Fibroblast of skin of abdomen (primary cell): ENCODE measurements at regions not wholly inside any gene's neighbourhood (a gene's known extent, or its start where the extent isn't known, plus 50 kb on each side); places are given as distances from the start of the nearest gene placed in this dataset.

Experiments
- DNase-seq: peaks from one replicate; pipeline ENCODE4 v3.0.0-alpha.2; 2013

- no peak for DNase-seq
Observed at GRCh38 chr16:6189216-6189615, 1091.6 kb upstream of the EEF2KMT start.

- DNase-seq, result no peak
Observed at GRCh38 chr16:6177616-6178180, 1080.1 kb upstream of the EEF2KMT start.

- no peak for DNase-seq
Observed at GRCh38 chr16:6170022-6170421, 1072.4 kb upstream of the EEF2KMT start.

- peak; percentile 3 for DNase-seq
Observed at GRCh38 chr16:6165330-6165979, 1067.9 kb upstream of the EEF2KMT start.

- DNase-seq, result no peak
Observed at GRCh38 chr16:6160871-6161270, 1063.3 kb upstream of the EEF2KMT start.

DNA sequence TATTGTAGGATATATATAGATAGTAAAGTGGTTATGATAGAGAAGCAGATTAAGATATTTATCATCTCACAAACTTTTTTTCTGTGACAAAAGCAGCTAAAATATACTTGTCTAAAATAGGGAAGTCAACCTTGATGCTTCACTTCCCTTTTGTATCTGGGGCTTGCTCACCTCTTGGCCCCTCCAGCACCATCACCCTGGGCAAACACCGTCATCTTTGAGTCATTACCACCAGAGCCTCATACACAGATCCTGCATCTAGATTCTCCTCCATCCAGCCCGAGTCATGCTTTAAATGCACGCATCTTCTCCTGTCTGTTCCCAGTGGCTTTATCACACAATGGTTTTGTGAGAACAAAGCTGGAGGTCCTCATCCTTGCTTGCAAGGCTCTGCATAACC is 1062.7 kb upstream of the EEF2KMT start:
- DNase-seq, result peak; percentile 4

DNA sequence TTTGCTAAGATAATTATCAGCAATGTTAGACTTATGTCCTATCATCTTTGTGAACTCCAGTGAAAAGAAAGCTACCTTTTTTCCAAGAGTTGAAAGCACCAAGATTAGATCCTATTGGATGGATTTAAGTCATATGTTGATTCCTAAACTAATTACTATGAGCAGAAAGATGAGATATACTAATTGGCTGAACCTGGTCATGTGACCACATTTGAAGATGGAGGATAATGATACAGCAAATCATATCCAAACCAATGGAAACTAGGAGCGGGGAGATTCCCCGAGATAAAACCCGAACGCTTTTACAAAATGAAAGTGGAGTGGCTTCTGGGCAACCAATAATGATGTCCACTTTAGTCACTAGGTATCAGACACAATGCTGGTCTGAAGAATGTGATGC is 1060.2 kb upstream of the EEF2KMT start:
- no peak for DNase-seq

- DNase-seq, result no peak
Observed at GRCh38 chr16:6155271-6155670, 1057.7 kb upstream of the EEF2KMT start.

- DNase-seq, result no peak
Observed at GRCh38 chr16:6153901-6154300, 1056.3 kb upstream of the EEF2KMT start.

DNA sequence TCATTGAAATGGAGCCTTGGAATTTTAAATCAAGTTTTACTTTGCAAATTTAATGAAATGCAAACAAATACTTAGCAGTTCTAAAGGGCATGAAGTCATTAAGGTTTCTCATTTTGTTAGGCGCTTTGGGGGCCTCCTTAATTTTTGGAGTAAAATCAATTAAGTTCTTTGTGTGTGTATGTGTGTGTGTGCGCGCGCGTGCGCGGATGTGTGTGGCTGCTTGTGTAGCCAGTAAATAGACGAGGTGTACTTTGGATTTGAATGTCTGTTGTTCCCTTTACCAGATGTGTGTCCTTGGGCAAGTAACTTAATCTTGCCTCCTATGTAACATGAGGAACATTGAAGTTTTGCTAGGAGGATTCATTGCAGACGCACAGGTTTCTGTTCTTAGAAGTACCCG is 1051.4 kb upstream of the EEF2KMT start:
- no peak for DNase-seq

DNA sequence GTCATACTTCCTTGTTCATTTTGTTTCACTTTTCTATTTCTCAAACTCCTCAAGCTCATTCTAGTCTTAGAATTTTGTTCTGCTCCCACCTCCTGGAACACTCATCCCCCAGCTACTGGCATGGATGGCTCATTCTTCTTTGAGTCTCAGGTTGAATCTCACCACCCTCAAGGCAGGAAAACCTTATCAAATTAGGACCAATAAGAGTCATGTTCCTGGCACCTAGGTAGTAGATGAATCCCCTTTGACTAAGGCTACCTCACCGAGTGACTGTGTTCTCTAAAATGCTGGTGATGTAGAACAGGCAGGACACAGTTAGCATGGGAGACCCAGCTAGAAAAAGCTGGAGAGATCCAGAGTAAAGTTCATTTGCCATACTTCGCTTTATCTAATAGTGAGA is 1050.8 kb upstream of the EEF2KMT start:
- DNase-seq, result no peak

DNA sequence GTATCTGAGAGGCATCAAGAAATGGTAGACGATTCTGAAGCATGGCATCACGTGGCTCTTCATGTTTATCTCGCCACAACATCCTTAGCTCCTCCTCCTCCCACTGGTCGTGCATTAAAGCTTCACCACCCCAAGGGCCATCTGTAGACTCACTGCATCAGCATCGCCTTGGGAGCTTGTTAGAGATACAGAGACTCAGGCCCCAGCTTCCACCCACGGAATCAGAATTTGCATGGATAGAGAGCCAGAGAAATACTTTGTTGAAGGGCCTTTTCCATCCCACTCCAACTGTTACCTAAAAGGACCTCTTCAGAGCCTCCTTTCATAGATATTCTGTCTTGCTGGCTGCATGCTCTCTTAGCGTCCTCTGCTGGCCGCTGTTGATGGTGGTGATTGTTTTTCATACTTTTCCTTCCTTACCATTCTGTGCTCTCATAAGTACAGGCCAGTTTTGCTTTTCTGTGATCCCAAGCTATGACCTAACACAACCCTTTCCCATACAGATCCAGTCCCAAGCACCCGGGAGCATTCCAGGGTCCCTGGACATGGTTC is 1049.4 kb upstream of the EEF2KMT start:
- DNase-seq, result no peak

DNA sequence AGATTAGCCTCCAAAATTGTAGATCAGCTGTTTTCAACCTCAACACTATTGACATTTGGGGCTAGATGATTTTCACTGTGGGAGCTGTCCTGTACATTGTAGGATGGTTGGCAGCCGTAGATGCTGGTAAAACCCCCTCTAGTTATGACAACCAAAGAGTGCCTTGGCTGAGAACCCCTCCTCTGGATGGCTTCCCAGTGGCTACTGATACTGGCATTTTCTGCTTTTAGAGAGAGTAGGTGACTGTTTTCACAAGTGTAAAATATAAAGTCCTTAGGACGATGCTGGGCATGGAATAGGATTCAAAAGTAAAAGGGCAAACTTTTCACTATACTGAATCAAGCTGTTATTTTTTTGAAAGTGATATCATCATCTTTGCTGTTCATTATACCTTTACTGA is 1048.8 kb upstream of the EEF2KMT start:
- DNase-seq, result no peak

DNA sequence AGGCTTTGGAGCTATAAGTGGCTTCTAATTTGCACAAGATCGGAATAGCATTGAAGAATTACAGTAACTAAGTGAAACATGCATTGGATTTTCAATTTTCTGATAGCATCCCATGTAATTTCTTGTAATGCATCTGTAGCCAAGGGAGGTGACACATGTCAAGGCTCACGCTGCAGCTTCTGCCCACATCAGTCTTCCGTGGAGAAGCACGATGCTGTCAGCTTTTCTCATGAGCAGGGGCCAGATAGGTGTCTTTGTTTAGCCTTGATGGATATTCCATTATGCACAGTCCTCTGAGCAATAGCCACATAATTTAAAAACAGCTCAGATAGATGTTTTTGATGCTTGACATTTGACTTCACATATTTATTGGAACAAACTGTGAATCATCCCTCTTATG is 1046.9 kb upstream of the EEF2KMT start:
- DNase-seq, result no peak

DNA sequence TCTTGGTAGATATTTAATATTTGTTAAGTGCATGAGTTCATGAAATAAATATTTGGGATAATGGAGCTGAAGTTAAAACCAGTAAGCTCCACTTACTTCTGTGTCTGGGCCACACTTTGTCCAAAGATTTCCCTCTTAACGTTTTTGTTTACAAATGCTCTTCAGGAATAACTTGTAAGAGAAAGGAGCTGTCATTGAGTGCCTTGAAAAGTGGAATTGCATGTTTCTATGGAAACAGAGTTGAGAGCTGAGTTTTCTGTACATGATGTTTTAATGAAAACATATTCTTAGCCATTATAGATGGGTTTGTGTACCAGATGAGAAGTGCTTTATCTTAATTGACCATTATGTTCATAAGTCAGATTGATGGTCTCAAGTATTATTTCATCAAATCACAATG is 1045.4 kb upstream of the EEF2KMT start:
- no peak for DNase-seq

- no peak for DNase-seq
Observed at GRCh38 chr16:6133009-6133557, 1035.5 kb upstream of the EEF2KMT start.

- DNase-seq, result no peak
Observed at GRCh38 chr16:6132121-6132520, 1034.5 kb upstream of the EEF2KMT start.

GRCh38 chr16:6131526-6132050 is 1034.0 kb upstream of the EEF2KMT start:
- peak; percentile 41 for DNase-seq

DNA sequence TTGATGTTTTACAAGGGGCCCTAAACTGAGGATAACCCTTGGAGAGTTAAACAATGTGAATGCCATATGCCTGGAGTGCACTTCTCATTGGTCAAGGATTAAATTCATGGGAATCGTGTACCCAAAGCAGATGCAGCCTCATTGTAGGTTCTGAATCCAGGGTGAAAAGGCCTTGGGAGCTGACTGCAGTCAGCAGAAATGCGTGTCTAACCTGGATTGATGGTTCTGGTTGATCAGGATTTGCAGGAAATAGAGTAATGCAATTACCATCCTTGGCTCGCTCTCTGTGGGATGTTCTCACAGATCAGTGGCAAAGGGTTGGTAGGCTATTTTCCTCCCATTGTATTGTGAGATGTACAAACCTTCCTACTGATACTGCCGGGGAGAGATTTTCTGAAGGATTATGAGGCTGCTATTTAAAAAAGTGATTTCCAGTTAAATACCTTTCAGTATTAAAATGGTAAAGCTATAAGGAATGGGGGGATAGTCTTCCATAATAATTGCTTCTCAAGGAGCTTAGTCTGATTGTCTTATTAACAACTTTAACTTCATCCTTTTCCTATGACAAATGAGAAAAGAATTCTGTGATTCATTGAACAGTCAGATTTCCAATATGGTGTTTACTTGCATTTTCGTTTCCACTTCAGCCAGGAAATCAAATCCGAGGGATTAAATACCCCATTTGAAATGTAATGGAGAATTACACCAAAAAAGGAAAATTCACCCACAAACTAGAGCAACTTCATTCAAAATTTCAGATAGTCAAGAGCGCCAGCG is 1028.1 kb upstream of the EEF2KMT start:
- peak; percentile 85 for DNase-seq

DNA sequence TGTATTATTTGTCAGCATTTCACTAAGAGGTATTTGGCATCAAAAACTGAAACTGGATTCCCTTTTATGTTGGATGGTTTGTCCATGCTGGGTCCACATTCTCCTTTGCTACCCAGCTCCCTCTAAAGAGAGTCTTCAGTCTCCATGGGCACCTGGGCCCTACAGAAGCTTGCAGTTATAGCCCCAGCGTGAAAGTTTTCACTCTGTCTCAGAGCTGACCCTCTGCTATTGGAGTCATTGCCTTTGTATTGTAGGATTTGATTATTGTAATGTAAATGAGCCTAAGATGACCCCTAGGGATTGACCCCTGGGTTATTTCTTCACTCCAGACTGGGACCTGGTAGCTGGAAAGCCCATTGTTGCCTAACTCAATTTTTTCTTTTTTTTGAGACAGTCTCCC is 1026.5 kb upstream of the EEF2KMT start:
- DNase-seq, result no peak

DNA sequence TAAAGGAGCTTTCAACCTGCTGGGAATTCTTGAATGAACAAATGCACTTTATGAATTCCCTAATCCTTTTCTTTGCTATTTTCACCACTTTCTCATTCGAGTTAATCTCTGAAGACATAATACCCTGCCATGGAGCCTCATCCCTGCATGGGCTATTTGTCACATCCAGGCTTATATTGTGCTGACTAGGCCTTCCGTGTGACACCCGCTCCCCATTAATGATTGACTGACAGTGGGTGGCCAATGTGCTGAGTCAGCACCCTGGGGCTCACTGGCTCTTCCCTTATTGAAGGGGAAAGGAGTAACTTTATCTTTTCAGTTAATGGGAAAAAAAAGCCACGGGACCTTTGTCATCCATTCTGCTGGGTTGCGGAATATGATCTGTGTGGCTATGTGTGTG is 1024.8 kb upstream of the EEF2KMT start:
- DNase-seq, result peak; percentile 3

DNA sequence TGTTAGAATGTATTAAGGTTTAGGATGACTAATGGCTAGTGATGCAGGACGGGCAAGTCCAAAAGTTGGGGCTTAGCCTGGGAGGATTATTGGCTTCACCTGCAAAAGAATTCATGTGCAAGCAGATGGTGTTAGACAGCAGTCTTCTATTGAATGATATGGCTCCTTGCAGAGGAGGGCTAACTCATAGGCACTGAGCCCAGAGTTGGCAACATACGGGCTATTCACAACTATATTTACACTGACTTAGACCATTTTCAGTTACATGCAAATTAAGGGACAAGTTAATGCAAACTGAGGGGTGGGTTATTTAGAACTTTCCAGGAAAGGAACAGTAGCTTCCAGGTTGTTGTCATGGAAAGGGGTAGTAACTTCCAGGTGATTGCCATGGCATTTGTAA is 1017.1 kb upstream of the EEF2KMT start:
- DNase-seq, result no peak

DNA sequence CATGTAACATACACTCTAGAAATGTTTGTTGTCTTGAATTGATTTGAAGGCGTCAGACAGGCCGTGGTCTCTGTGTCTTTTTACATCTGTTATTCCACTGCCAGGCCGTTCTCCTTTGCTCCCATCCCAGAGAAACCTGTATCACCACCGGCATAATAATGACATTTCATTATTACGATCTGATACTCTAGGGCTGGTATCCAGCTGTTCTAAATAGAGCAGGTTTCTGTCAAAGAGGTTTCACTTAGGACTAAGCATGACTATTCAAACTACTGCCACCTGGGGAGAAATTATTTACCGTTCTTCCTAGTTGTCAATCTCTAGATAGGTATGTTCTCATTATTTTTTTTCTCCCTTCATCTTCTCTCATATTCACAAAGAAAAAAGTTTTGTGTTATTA is 1016.2 kb upstream of the EEF2KMT start:
- DNase-seq, result no peak
